Astrocyte (in vitro differentiated cells and primary cell): ENCODE measurements at regions not wholly inside any gene's neighbourhood (a gene's known extent, or its start where the extent isn't known, plus 50 kb on each side); places are given as distances from the start of the nearest gene placed in this dataset.

Experiments
- DNase-seq: peaks from one replicate; pipeline ENCODE4 v3.0.0-alpha.2; 2010; ENCODE audit warnings: low read depth
- FAIRE-seq: peaks from 2 replicates; lab custom pipeline; 2011; peaks lifted over from hg19 to GRCh38; lab: Jason Lieb, UNC
- H2AFZ ChIP-seq: 2 replicates; pipeline ENCODE4 v1.6.0; 2012; ENCODE audit warnings: low read depth, low read length, inconsistent platforms
- H3K27ac ChIP-seq: 2 replicates; pipeline ENCODE4 v1.5.1; 2011; ENCODE audit warnings: low read depth, low read length, inconsistent platforms
- H3K27me3 ChIP-seq: 2 replicates; pipeline ENCODE4 v1.6.0; 2011; ENCODE audit warnings: low read length, inconsistent platforms; ENCODE audit not compliant: insufficient read depth
- H3K36me3 ChIP-seq: 2 replicates; pipeline ENCODE4 v1.5.1; 2011; ENCODE audit warnings: low read length, inconsistent platforms; ENCODE audit not compliant: insufficient read depth
- H3K4me1 ChIP-seq: 2 replicates; pipeline ENCODE4 v1.5.1; 2011; ENCODE audit warnings: low read length, inconsistent platforms; ENCODE audit not compliant: insufficient read depth
- H3K4me2 ChIP-seq: 2 replicates; pipeline ENCODE4 v1.6.0; 2012; ENCODE audit warnings: low read length, inconsistent platforms
- H3K4me3 ChIP-seq: 2 replicates; pipeline ENCODE4 v1.5.1; 2011; ENCODE audit warnings: low read depth, mild to moderate bottlenecking, low read length, inconsistent platforms; ENCODE audit not compliant: insufficient read depth
- H3K79me2 ChIP-seq: 2 replicates; pipeline ENCODE4 v1.6.0; 2012; ENCODE audit warnings: mild to moderate bottlenecking, low read length, inconsistent platforms; ENCODE audit not compliant: insufficient read depth
- H3K9ac ChIP-seq: 2 replicates; pipeline ENCODE4 v1.6.0; 2012; ENCODE audit warnings: mild to moderate bottlenecking, low read length, inconsistent platforms
- H3K9me3 ChIP-seq: 2 replicates; pipeline ENCODE4 v1.5.1; 2012; ENCODE audit warnings: low read depth, mild to moderate bottlenecking, low read length, inconsistent platforms; ENCODE audit not compliant: insufficient read depth
- H4K20me1 ChIP-seq: 2 replicates; pipeline ENCODE4 v1.6.0; 2012; ENCODE audit warnings: low read length, inconsistent platforms; ENCODE audit not compliant: insufficient read depth
- H3K27ac Mint-ChIP-seq: one replicate; pipeline ENCODE4 v1.8.0; 2021; ENCODE audit warnings: mild to moderate bottlenecking, mixed read lengths; ENCODE audit not compliant: unreplicated experiment
- H3K27me3 Mint-ChIP-seq: one replicate; pipeline ENCODE4 v1.8.0; 2021; ENCODE audit warnings: low read depth, mixed read lengths; ENCODE audit not compliant: unreplicated experiment
- H3K36me3 Mint-ChIP-seq: one replicate; pipeline ENCODE4 v1.8.0; 2021; ENCODE audit warnings: low read depth, mixed read lengths; ENCODE audit not compliant: unreplicated experiment
- H3K4me1 Mint-ChIP-seq: one replicate; pipeline ENCODE4 v1.8.0; 2021; ENCODE audit warnings: low read depth, mixed read lengths; ENCODE audit not compliant: unreplicated experiment
- H3K4me3 Mint-ChIP-seq: one replicate; pipeline ENCODE4 v1.8.0; 2021; ENCODE audit warnings: mild to moderate bottlenecking, moderate library complexity, mixed read lengths; ENCODE audit not compliant: unreplicated experiment
- H3K9me3 Mint-ChIP-seq: one replicate; pipeline ENCODE4 v1.8.0; 2021; ENCODE audit warnings: mild to moderate bottlenecking, mixed read lengths; ENCODE audit not compliant: unreplicated experiment
- EZH2 ChIP-seq: IDR thresholded peaks from 2 replicates; pipeline ENCODE4 v1.6.1; 2012; ENCODE audit warnings: mild to moderate bottlenecking, low read length, inconsistent platforms; ENCODE audit not compliant: insufficient read depth
- TF ChIP-seq, protein P1 (sequence below): IDR thresholded peaks from 2 replicates; pipeline ENCODE4 v1.5.1; 2011; ENCODE audit warnings: low read depth, mild to moderate bottlenecking, inconsistent platforms, low read length, moderate library complexity; ENCODE audit not compliant: insufficient read depth

DNA sequence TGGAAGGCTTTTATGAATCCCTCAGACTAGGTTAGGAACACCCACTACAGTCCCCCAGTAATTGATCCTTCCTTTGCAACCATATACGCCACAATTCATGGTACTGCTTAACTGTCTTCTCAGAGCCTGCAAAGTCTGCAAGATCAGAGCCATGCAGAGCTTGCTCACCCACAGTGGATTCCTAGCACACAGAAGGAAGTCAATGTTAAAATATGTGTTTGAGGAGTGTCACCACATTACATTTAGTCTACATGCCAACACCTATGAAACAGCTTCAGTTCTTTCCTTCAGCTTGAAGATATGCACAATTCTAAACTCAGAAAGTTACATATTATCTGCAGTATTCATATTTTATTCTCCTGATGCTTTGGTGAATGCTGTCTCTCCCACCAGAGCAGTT is 138.5 kb downstream of the NDUFA12 start:
- DNase-seq = no peak
- Histone ChIP-seq H4K20me1 (no peaks in the 10 kb centered on the region), H3K9ac (no peak overlapping the region), H3K36me3 (no peaks in the 10 kb centered on the region), H3K9me3 (no peaks in the 10 kb centered on the region), H3K4me2 (no peak overlapping the region), H3K27me3 (peaks cover 5% of the 10 kb centered on the region), H3K4me3 (no peak overlapping the region), H3K4me1 (no peaks in the 10 kb centered on the region), H3K79me2 (no peaks in the 10 kb centered on the region), H2AFZ (no peak overlapping the region), H3K27ac (no peak overlapping the region)
- Mint-ChIP-seq H3K4me1 (peaks cover 4% of the 10 kb centered on the region), H3K36me3 (no peaks in the 10 kb centered on the region), H3K27me3 (no peaks in the 10 kb centered on the region), H3K4me3 (no peak overlapping the region), H3K9me3 (peaks cover 2% of the 10 kb centered on the region), H3K27ac (no peak overlapping the region)
- TF ChIP-seq, protein P1, sequence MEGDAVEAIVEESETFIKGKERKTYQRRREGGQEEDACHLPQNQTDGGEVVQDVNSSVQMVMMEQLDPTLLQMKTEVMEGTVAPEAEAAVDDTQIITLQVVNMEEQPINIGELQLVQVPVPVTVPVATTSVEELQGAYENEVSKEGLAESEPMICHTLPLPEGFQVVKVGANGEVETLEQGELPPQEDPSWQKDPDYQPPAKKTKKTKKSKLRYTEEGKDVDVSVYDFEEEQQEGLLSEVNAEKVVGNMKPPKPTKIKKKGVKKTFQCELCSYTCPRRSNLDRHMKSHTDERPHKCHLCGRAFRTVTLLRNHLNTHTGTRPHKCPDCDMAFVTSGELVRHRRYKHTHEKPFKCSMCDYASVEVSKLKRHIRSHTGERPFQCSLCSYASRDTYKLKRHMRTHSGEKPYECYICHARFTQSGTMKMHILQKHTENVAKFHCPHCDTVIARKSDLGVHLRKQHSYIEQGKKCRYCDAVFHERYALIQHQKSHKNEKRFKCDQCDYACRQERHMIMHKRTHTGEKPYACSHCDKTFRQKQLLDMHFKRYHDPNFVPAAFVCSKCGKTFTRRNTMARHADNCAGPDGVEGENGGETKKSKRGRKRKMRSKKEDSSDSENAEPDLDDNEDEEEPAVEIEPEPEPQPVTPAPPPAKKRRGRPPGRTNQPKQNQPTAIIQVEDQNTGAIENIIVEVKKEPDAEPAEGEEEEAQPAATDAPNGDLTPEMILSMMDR = no peak
- TF ChIP-seq EZH2 = no peak
- FAIRE-seq = no peak

- Histone ChIP-seq H3K27me3 (peaks cover 12% of the 10 kb centered on the region), H3K9ac (no peak overlapping the region), H3K4me3 (no peak overlapping the region), H4K20me1 (no peaks in the 10 kb centered on the region), H3K36me3 (no peaks in the 10 kb centered on the region), H3K27ac (no peak overlapping the region), H3K9me3 (no peaks in the 10 kb centered on the region), H3K4me2 (no peak overlapping the region), H3K4me1 (no peaks in the 10 kb centered on the region), H2AFZ (no peak overlapping the region), H3K79me2 (no peaks in the 10 kb centered on the region)
- Mint-ChIP-seq H3K27ac (no peak overlapping the region), H3K9me3 (peaks cover 2% of the 10 kb centered on the region), H3K27me3 (peaks cover 3% of the 10 kb centered on the region), H3K4me1 (peaks cover 4% of the 10 kb centered on the region), H3K4me3 (no peak overlapping the region), H3K36me3 (no peaks in the 10 kb centered on the region)
- TF ChIP-seq, protein P1 = no peak
- TF ChIP-seq EZH2 = no peak
- FAIRE-seq (no peak), DNase-seq (no peak)
Measured at GRCh38 chr12:94863321-94864035, 140.0 kb downstream of the NDUFA12 start.

- Mint-ChIP-seq H3K27me3 (peaks cover 3% of the 10 kb centered on the region), H3K9me3 (peaks cover 2% of the 10 kb centered on the region), H3K4me1 (peaks cover 4% of the 10 kb centered on the region), H3K4me3 (no peak overlapping the region), H3K27ac (no peak overlapping the region), H3K36me3 (no peaks in the 10 kb centered on the region)
- Histone ChIP-seq H3K27me3 (peaks cover 12% of the 10 kb centered on the region), H3K79me2 (no peaks in the 10 kb centered on the region), H3K27ac (no peak overlapping the region), H3K9ac (no peak overlapping the region), H3K36me3 (no peaks in the 10 kb centered on the region), H3K4me2 (no peak overlapping the region), H3K9me3 (no peaks in the 10 kb centered on the region), H4K20me1 (no peaks in the 10 kb centered on the region), H3K4me1 (no peaks in the 10 kb centered on the region), H2AFZ (no peak overlapping the region), H3K4me3 (no peak overlapping the region)
- TF ChIP-seq EZH2 = no peak
- TF ChIP-seq, protein P1 = no peak
- FAIRE-seq = no peak
- DNase-seq = no peak
Measured at GRCh38 chr12:94862421-94862820, 141.1 kb downstream of the NDUFA12 start.
